ENCODE measurements at regions not wholly inside any gene's neighbourhood (a gene's known extent, or its start where the extent isn't known, plus 50 kb on each side); places are given as distances from the start of the nearest gene placed in this dataset.

GRCh38 chr3:187914231-187914630, 169.0 kb upstream of the BCL6 start:
- H2BK5ac ChIP-seq (ENCODE audit: insufficient read length, low read length), result no peak overlapping the region
- no peak overlapping the region for H2BK120ac ChIP-seq (ENCODE audit: low read depth, low read length, poor library complexity, severe bottlenecking)
- peaks cover 21% of the 10 kb centered on the region; the same call in 1 of the 2 replicates for H3K4me1 ChIP-seq (ENCODE audit: insufficient read depth, low read length)
- DNase-seq, result no peak
- no peak overlapping the region for H3K27ac ChIP-seq (ENCODE audit: insufficient read length, low read depth, low read length)
- H3K79me1 ChIP-seq (ENCODE audit: insufficient read depth, low read depth, low read length, poor library complexity, severe bottlenecking), result no peaks in the 10 kb centered on the region
- H4K5ac ChIP-seq (ENCODE audit: insufficient read length, low read depth, low read length), result no peak overlapping the region
- H3K4ac ChIP-seq (ENCODE audit: low read depth, low read length), result no peak overlapping the region
- no peak overlapping the region for H3K18ac ChIP-seq (ENCODE audit: insufficient read length, low read depth, low read length)
- H2BK12ac ChIP-seq (ENCODE audit: insufficient read length, low read depth, low read length), result no peak overlapping the region
- H2AFZ ChIP-seq (ENCODE audit: low read length), result no peak overlapping the region
- H3K27me3 Mint-ChIP-seq (ENCODE audit: low read depth), result no peaks in the 10 kb centered on the region; the same call in 1 of the 2 replicates
- no peaks in the 10 kb centered on the region for H3K36me3 Mint-ChIP-seq (ENCODE audit: insufficient read depth in 1 of 3, low read depth in 3 of 3)
- no peak overlapping the region for H3T11ph ChIP-seq (ENCODE audit: low read length)
- H2BK15ac ChIP-seq (ENCODE audit: low read depth, low read length), result no peak overlapping the region
- H3K9me3 ChIP-seq (ENCODE audit: control insufficient read depth, low read depth, low read length), result no peaks in the 10 kb centered on the region
- no peaks in the 10 kb centered on the region for H3K79me2 ChIP-seq (ENCODE audit: insufficient read depth, low read length)
- H4K91ac ChIP-seq (ENCODE audit: insufficient read length, low read depth, low read length), result no peak overlapping the region
- H3K23ac ChIP-seq (ENCODE audit: insufficient read length, low read depth, low read length), result no peak overlapping the region
- H3K4me3 Mint-ChIP-seq, result no peak overlapping the region
- peaks cover 47 to 57% of the 10 kb centered on the region in 2 experiments for H3K4me1 Mint-ChIP-seq
- H4K8ac ChIP-seq (replicated peaks; ENCODE audit: insufficient read length, low read depth, low read length), result no peak overlapping the region
- no peak overlapping the region for H3K14ac ChIP-seq (ENCODE audit: insufficient read depth, low read length)
- WGBS (ENCODE audit: extremely low coverage, insufficient read length, low lambda C conversion rate), result no CpG with 5 or more reads among the region's 7 CpGs
- H3K4me2 ChIP-seq (ENCODE audit: insufficient read depth, insufficient read length, low read length), result no peak overlapping the region
- H2BK20ac ChIP-seq (ENCODE audit: low read depth, low read length, poor library complexity, severe bottlenecking), result no peak overlapping the region
- no peak overlapping the region for H3K9ac ChIP-seq (ENCODE audit: extremely low read depth, insufficient read length, low read length)
- H3K27me3 ChIP-seq (ENCODE audit: insufficient read depth, low read length), result no peaks in the 10 kb centered on the region
- no peak overlapping the region for H3K56ac ChIP-seq (ENCODE audit: insufficient read length, low read depth, low read length)
- no peaks in the 10 kb centered on the region for H4K20me1 ChIP-seq (ENCODE audit: control insufficient read depth, insufficient read depth, insufficient read length)
- H3K23me2 ChIP-seq (ENCODE audit: insufficient read length, low read depth, low read length, poor library complexity, severe bottlenecking), result no peaks in the 10 kb centered on the region
- TF ChIP-seq, protein P1, sequence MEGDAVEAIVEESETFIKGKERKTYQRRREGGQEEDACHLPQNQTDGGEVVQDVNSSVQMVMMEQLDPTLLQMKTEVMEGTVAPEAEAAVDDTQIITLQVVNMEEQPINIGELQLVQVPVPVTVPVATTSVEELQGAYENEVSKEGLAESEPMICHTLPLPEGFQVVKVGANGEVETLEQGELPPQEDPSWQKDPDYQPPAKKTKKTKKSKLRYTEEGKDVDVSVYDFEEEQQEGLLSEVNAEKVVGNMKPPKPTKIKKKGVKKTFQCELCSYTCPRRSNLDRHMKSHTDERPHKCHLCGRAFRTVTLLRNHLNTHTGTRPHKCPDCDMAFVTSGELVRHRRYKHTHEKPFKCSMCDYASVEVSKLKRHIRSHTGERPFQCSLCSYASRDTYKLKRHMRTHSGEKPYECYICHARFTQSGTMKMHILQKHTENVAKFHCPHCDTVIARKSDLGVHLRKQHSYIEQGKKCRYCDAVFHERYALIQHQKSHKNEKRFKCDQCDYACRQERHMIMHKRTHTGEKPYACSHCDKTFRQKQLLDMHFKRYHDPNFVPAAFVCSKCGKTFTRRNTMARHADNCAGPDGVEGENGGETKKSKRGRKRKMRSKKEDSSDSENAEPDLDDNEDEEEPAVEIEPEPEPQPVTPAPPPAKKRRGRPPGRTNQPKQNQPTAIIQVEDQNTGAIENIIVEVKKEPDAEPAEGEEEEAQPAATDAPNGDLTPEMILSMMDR (conservative IDR thresholded peaks at IDR 0.05), result no peak
- no peak overlapping the region for H3K27ac Mint-ChIP-seq
- H2AK5ac ChIP-seq (ENCODE audit: insufficient read length, low read length), result no peak overlapping the region
- H3K9me3 Mint-ChIP-seq, result no peaks in the 10 kb centered on the region

Data from H9 (cell line).